ENCODE measurements at regions not wholly inside any gene's neighbourhood (a gene's known extent, or its start where the extent isn't known, plus 50 kb on each side); places are given as distances from the start of the nearest gene placed in this dataset.

DNA sequence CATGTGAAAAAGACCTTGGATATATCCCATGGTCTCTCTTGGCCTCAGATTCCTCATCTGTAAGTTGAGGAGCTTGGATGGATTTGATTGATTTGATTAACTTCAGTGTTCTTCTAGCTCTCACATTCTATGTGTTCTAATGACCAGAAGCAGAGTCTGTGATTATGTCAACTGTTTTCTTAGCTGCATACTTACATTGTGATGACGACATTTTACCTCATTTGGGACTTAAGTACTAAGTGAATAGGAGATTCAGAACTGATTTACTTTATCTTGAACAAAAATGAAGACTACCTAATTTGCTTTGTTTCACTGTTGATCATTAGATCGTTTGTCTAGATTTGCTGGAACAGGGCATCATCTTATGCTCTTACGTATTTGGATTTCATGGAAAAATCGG, 427.7 kb downstream of the SH3GL2 start:
- TF ChIP-seq NR1H2 (CRISPR knock-in tag; IDR thresholded peaks at IDR 0.05): no peak
- no peak for TF ChIP-seq ZNF121 (CRISPR knock-in tag; IDR thresholded peaks at IDR 0.05)
- TF ChIP-seq, protein P1, sequence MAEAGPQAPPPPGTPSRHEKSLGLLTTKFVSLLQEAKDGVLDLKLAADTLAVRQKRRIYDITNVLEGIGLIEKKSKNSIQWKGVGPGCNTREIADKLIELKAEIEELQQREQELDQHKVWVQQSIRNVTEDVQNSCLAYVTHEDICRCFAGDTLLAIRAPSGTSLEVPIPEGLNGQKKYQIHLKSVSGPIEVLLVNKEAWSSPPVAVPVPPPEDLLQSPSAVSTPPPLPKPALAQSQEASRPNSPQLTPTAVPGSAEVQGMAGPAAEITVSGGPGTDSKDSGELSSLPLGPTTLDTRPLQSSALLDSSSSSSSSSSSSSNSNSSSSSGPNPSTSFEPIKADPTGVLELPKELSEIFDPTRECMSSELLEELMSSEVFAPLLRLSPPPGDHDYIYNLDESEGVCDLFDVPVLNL (CRISPR knock-in tag; IDR thresholded peaks at IDR 0.05; ENCODE audit: borderline replicate concordance, low read depth): no peak
- TF ChIP-seq, protein P2, sequence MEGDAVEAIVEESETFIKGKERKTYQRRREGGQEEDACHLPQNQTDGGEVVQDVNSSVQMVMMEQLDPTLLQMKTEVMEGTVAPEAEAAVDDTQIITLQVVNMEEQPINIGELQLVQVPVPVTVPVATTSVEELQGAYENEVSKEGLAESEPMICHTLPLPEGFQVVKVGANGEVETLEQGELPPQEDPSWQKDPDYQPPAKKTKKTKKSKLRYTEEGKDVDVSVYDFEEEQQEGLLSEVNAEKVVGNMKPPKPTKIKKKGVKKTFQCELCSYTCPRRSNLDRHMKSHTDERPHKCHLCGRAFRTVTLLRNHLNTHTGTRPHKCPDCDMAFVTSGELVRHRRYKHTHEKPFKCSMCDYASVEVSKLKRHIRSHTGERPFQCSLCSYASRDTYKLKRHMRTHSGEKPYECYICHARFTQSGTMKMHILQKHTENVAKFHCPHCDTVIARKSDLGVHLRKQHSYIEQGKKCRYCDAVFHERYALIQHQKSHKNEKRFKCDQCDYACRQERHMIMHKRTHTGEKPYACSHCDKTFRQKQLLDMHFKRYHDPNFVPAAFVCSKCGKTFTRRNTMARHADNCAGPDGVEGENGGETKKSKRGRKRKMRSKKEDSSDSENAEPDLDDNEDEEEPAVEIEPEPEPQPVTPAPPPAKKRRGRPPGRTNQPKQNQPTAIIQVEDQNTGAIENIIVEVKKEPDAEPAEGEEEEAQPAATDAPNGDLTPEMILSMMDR (IDR thresholded peaks at IDR 0.05): no peak
- no peak for TF ChIP-seq CBFB (CRISPR knock-in tag; IDR thresholded peaks at IDR 0.05; ENCODE audit: low read depth)
- TF ChIP-seq, protein P3, sequence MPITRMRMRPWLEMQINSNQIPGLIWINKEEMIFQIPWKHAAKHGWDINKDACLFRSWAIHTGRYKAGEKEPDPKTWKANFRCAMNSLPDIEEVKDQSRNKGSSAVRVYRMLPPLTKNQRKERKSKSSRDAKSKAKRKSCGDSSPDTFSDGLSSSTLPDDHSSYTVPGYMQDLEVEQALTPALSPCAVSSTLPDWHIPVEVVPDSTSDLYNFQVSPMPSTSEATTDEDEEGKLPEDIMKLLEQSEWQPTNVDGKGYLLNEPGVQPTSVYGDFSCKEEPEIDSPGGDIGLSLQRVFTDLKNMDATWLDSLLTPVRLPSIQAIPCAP (CRISPR knock-in tag; IDR thresholded peaks at IDR 0.05): no peak

All from WTC11 (cell line).